SK-N-MC (cell line): ENCODE measurements at regions not wholly inside any gene's neighbourhood (a gene's known extent, or its start where the extent isn't known, plus 50 kb on each side); places are given as distances from the start of the nearest gene placed in this dataset.

ENCODE experiments used
- EZH2 ChIP-seq: fragments of 200-600 bp; sonication (generic); IDR thresholded peaks from one replicate; pipeline ENCODE4 v1.6.1; 2017; ENCODE audit warnings: antibody characterized with exemption
- FOXP2 ChIP-seq: optimal IDR thresholded peaks from 2 replicates; pipeline ENCODE3; 2011; ENCODE audit warnings: mild to moderate bottlenecking, moderate library complexity; ENCODE audit not compliant: insufficient read depth; ENCODE audit errors: extremely low read length, control extremely low read depth

GRCh38 chr14:99004112-99004511 lies 267.9 kb downstream of the BCL11B start:
- TF ChIP-seq FOXP2 = no peak
- TF ChIP-seq EZH2 = no peak
